OCI-LY1 (cell line): ENCODE measurements at regions not wholly inside any gene's neighbourhood (a gene's known extent, or its start where the extent isn't known, plus 50 kb on each side); places are given as distances from the start of the nearest gene placed in this dataset.

Experiments
- EZH2 ChIP-seq: fragments of 200-600 bp; sonication (generic), shearing (Covaris generic); IDR thresholded peaks from 2 replicates; pipeline ENCODE4 v1.8.0; 2017; ENCODE audit warnings: borderline replicate concordance, mixed run types, mild to moderate bottlenecking, antibody characterized with exemption, low read length, moderate library complexity, mixed read lengths
- TF ChIP-seq, protein P1 (sequence below): fragments of 200-600 bp; sonication (generic), shearing (Covaris generic); IDR thresholded peaks from 2 replicates; pipeline ENCODE4 v1.5.1; 2017; ENCODE audit warnings: mild to moderate bottlenecking, antibody characterized with exemption, low read length, moderate library complexity, mixed read lengths

DNA sequence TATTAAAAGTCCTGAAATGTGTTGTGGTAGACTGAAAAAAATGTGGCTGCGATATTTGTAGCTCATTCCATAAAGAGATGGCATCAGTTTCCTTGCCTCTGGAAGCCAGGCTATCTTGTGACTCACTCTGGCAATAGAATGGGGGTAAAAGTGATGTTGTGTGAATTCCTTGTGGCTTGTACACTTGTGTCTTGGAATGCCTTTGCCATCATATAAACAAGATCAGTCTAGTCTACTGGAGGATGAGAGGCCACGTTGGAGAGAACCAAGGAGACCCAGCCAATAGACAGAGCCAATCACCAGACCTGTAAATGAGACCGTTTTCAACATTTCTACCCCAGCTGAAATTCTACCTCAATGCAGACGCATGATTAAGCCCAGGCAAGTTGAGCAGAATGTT lies 254.1 kb downstream of the TRIB2 start:
- TF ChIP-seq, protein P1, sequence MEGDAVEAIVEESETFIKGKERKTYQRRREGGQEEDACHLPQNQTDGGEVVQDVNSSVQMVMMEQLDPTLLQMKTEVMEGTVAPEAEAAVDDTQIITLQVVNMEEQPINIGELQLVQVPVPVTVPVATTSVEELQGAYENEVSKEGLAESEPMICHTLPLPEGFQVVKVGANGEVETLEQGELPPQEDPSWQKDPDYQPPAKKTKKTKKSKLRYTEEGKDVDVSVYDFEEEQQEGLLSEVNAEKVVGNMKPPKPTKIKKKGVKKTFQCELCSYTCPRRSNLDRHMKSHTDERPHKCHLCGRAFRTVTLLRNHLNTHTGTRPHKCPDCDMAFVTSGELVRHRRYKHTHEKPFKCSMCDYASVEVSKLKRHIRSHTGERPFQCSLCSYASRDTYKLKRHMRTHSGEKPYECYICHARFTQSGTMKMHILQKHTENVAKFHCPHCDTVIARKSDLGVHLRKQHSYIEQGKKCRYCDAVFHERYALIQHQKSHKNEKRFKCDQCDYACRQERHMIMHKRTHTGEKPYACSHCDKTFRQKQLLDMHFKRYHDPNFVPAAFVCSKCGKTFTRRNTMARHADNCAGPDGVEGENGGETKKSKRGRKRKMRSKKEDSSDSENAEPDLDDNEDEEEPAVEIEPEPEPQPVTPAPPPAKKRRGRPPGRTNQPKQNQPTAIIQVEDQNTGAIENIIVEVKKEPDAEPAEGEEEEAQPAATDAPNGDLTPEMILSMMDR: no peak
- no peak for TF ChIP-seq EZH2
